Natural killer cell treated with Interleukin-12 subunit alpha and Interleukin-12 subunit beta and Interleukin-15 and Interleukin-18, amount 100 ng/mL, for 72 hours (primary cell): ENCODE measurements at regions not wholly inside any gene's neighbourhood (a gene's known extent, or its start where the extent isn't known, plus 50 kb on each side); places are given as distances from the start of the nearest gene placed in this dataset.

Source experiments
- ATAC-seq, 2 donors: fragments of 150-1000 bp; cut with Tn5 transposase in 1 of 2; sonication (Bioruptor Pico), chemical (Tn5 transposase) in 1 of 2; 2 replicates each; pipeline ENCODE4 v1.10.0; 2021
- DNase-seq: peaks from one replicate; pipeline ENCODE4 v3.0.0; 2022; ENCODE audit warnings: low spot score
- H3K27ac Mint-ChIP-seq, 2 donors: 1 replicate in 1 of 2; 2 replicates in 1 of 2; pipeline ENCODE4 v1.8.0; 2022; ENCODE audit warnings: mixed read lengths in 2 of 2, mild to moderate bottlenecking in 1 of 2, moderate library complexity in 1 of 2
- H3K27me3 Mint-ChIP-seq, 2 donors: 1 replicate in 1 of 2; 2 replicates in 1 of 2; pipeline ENCODE4 v1.8.0; 2022; ENCODE audit warnings: mixed read lengths in 2 of 2
- H3K36me3 Mint-ChIP-seq: one replicate; pipeline ENCODE4 v1.8.0; 2022; ENCODE audit warnings: mixed read lengths
- H3K4me1 Mint-ChIP-seq, 2 donors: 1 replicate in 1 of 2; 2 replicates in 1 of 2; pipeline ENCODE4 v1.8.0; 2022; ENCODE audit warnings: low read depth in 2 of 2, mixed read lengths in 2 of 2, mild to moderate bottlenecking in 1 of 2
- H3K4me3 Mint-ChIP-seq: one replicate; pipeline ENCODE4 v1.8.0; 2022; ENCODE audit warnings: mixed read lengths
- H3K9me3 Mint-ChIP-seq: 2 replicates; pipeline ENCODE4 v1.8.0; 2022; ENCODE audit warnings: mixed read lengths

DNA sequence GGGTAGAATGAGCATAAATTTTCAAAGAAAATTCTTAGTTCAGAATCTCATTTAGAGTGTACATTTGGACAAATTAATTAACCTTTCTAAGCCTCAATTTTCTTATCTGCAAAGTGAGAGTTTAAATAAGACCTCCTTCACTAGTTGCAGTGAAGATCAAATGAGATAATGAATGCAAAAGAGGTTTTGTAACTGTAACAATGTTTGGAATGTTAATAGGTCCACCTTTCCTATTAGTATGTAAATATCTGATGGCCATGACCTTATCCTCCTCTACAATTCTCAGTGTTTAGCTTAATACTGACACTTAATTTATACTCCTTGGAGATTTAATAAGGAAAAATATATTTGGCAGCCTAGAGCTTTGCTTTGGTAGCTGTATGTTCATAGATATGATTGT, 138.8 kb downstream of the GABRG1 start:
- no peak overlapping the region for H3K4me3 Mint-ChIP-seq
- H3K36me3 Mint-ChIP-seq: no peaks in the 10 kb centered on the region
- H3K9me3 Mint-ChIP-seq: peaks cover 16% of the 10 kb centered on the region
- no peak for ATAC-seq
- no peak for DNase-seq
- H3K27ac Mint-ChIP-seq: no peak overlapping the region
- H3K27me3 Mint-ChIP-seq: no peaks in the 10 kb centered on the region
- H3K4me1 Mint-ChIP-seq: no peaks in the 10 kb centered on the region

DNA sequence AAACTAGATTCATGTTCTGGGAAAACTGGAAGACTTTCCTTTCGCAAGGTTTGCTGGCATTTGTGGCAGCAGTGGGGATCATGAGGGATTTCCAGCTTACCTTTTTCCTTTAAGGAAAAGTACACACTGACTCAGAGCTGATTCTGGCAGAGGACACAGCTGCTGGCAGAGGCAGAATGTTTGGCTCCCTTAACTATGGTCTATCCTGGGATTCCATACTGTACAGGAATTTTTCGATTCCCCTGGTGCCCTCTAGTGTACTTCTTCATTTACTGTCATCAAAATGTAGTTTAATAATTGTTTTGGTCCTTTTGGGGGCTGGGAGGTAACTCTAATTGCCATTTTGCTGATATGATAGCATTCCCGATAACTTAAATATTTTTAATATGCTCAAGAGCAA, 152.7 kb downstream of the GABRG1 start:
- H3K4me1 Mint-ChIP-seq: no peaks in the 10 kb centered on the region
- ATAC-seq (no peak), DNase-seq (no peak)
- H3K36me3 Mint-ChIP-seq: peaks cover 6% of the 10 kb centered on the region
- H3K27ac Mint-ChIP-seq: no peak overlapping the region
- no peaks in the 10 kb centered on the region for H3K27me3 Mint-ChIP-seq
- no peak overlapping the region for H3K4me3 Mint-ChIP-seq
- H3K9me3 Mint-ChIP-seq: peaks cover 15% of the 10 kb centered on the region

DNA sequence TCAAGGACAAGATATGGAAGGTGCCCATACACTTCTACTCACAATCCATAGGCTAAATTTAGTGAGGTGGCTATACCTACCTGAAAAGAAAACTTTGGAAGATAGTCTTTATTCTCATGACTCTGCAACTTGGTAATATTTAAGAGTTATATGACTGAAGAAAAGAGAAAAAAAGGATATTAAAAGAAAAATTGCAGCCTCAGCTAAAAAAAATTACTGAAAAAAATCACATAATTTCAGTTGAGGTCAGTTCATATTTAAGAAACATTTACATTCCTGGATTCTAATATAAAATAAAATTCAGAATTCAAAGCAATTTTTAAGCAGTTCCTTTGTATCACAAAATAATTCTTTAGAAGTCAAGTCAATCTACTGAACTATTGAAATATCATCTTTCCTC, 166.5 kb downstream of the GABRG1 start:
- no peak for ATAC-seq
- H3K27me3 Mint-ChIP-seq: no peaks in the 10 kb centered on the region
- H3K4me1 Mint-ChIP-seq: no peaks in the 10 kb centered on the region
- DNase-seq: no peak
- H3K27ac Mint-ChIP-seq: no peak overlapping the region
- no peak overlapping the region for H3K4me3 Mint-ChIP-seq
- H3K9me3 Mint-ChIP-seq: peaks cover 19% of the 10 kb centered on the region
- H3K36me3 Mint-ChIP-seq: peaks cover 4% of the 10 kb centered on the region

DNA sequence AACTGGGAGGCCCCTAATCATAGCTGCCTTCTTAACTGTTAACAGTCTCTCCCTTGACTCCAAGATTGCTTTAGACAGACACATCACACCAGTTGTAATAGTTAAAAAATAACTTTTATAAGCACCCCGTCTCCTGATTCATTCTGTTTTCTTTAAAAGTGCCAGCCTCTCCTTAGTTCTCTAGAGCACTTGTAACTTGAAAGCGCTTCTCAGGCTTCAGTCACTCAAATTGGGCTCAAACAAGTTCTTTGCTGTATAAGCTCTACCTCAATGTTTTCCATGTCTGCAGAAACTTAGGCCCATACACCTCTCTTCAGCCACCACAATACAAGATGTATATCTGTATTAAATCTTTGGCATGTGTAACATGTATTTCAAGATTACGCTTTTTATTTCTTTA, 169.6 kb downstream of the GABRG1 start:
- ATAC-seq: no peak
- Mint-ChIP-seq H3K36me3 (no peaks in the 10 kb centered on the region), H3K4me1 (no peaks in the 10 kb centered on the region), H3K27me3 (no peaks in the 10 kb centered on the region), H3K27ac (no peak overlapping the region), H3K9me3 (peaks cover 8% of the 10 kb centered on the region), H3K4me3 (no peak overlapping the region)
- no peak for DNase-seq

GRCh38 chr4:45951153-45951552, 172.7 kb downstream of the GABRG1 start:
- Mint-ChIP-seq H3K4me1 (no peaks in the 10 kb centered on the region), H3K27me3 (no peaks in the 10 kb centered on the region), H3K36me3 (peaks cover 8% of the 10 kb centered on the region), H3K4me3 (no peak overlapping the region), H3K27ac (no peak overlapping the region), H3K9me3 (peaks cover 15% of the 10 kb centered on the region)
- DNase-seq: no peak
- no peak for ATAC-seq

DNA sequence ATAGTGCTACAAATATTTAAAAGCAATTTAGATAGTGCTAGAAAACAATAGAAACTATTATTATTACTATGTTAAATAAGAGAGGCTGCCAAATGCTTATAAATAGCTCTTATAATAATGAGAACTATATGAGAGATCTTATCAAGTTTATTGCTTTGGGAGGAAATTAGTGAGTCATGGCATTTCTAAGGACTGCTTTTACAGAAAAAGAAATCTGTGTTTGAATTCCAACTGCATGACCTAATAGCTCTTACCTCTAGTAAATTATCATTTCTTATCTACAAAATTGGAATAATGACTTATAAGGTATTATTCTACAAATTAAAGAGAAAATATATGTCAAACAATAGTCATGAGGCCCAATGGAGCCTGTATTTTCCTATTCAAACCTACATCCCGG, 177.2 kb downstream of the GABRG1 start:
- Mint-ChIP-seq H3K9me3 (peaks cover 10% of the 10 kb centered on the region), H3K27me3 (no peaks in the 10 kb centered on the region), H3K36me3 (peaks cover 8% of the 10 kb centered on the region), H3K27ac (no peak overlapping the region), H3K4me3 (no peak overlapping the region), H3K4me1 (no peaks in the 10 kb centered on the region)
- ATAC-seq (no peak), DNase-seq (no peak)

DNA sequence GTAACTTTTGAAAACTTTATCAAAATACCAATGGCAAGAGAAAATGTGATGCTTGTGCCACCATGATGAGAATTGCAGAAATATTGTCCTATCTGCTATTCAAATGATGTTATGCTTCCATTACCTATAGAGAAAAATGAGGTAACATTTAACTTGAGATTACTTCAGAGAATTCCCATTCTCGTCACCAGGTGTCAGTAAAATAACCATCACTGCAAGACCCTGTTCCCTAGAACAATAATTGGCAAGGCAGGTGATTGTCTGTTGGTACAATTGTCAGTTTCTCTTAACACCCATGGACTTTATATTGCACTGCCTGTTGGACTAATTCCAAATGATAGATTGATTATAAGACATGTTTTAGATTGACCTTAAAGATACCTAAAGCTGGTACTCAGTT, 179.9 kb downstream of the GABRG1 start:
- Mint-ChIP-seq H3K27me3 (no peaks in the 10 kb centered on the region), H3K27ac (no peak overlapping the region), H3K4me1 (no peaks in the 10 kb centered on the region), H3K9me3 (peaks cover 22% of the 10 kb centered on the region), H3K36me3 (peaks cover 8% of the 10 kb centered on the region), H3K4me3 (no peak overlapping the region)
- DNase-seq (no peak), ATAC-seq (no peak)

GRCh38 chr4:45939056-45939455, 184.8 kb downstream of the GABRG1 start:
- DNase-seq (no peak), ATAC-seq (no peak)
- Mint-ChIP-seq H3K27me3 (no peaks in the 10 kb centered on the region), H3K36me3 (no peaks in the 10 kb centered on the region), H3K27ac (no peak overlapping the region), H3K4me1 (no peaks in the 10 kb centered on the region), H3K9me3 (peaks cover 12% of the 10 kb centered on the region), H3K4me3 (no peak overlapping the region)

DNA sequence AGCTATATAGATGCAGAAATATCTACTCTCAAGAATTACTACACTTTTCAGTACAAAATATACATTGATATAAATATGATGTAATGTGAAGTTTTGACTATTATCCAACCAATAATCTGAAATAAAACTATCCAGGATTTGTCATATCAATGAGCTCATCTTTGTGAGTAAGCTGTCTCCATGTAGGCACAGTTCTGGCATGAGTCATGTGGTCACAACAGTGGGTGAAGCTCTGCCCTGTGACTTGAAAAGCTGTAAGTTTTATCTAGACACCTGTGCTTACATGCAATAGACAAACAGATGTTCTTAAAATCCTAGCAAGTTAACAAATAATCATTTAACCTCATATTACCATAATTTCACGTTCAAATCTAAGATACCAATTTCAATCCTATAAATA, 192.7 kb downstream of the GABRG1 start:
- no peaks in the 10 kb centered on the region for H3K36me3 Mint-ChIP-seq
- no peak overlapping the region for H3K27ac Mint-ChIP-seq
- ATAC-seq (no peak), DNase-seq (no peak)
- peaks cover 3% of the 10 kb centered on the region for H3K9me3 Mint-ChIP-seq
- H3K4me3 Mint-ChIP-seq: no peak overlapping the region
- H3K27me3 Mint-ChIP-seq: no peaks in the 10 kb centered on the region
- H3K4me1 Mint-ChIP-seq: no peaks in the 10 kb centered on the region

- ATAC-seq (no peak), DNase-seq (no peak)
- Mint-ChIP-seq H3K4me3 (no peak overlapping the region), H3K36me3 (no peaks in the 10 kb centered on the region), H3K27me3 (no peaks in the 10 kb centered on the region), H3K27ac (no peak overlapping the region), H3K9me3 (peaks cover 12% of the 10 kb centered on the region), H3K4me1 (no peaks in the 10 kb centered on the region)
Measured at GRCh38 chr4:45927641-45928040, 196.2 kb downstream of the GABRG1 start.

- Mint-ChIP-seq H3K4me3 (no peak overlapping the region), H3K4me1 (no peaks in the 10 kb centered on the region), H3K36me3 (no peaks in the 10 kb centered on the region), H3K27ac (no peak overlapping the region), H3K27me3 (no peaks in the 10 kb centered on the region), H3K9me3 (peaks cover 12% of the 10 kb centered on the region)
- ATAC-seq (no peak), DNase-seq (no peak)
Measured at GRCh38 chr4:45925809-45926208, 198.0 kb downstream of the GABRG1 start.

- peaks cover 6% of the 10 kb centered on the region for H3K36me3 Mint-ChIP-seq
- no peaks in the 10 kb centered on the region for H3K4me1 Mint-ChIP-seq
- DNase-seq: no peak
- H3K27me3 Mint-ChIP-seq: no peaks in the 10 kb centered on the region
- peaks cover 18% of the 10 kb centered on the region for H3K9me3 Mint-ChIP-seq
- no peak for ATAC-seq
- no peak overlapping the region for H3K27ac Mint-ChIP-seq
- no peak overlapping the region for H3K4me3 Mint-ChIP-seq
Measured at GRCh38 chr4:45920861-45921260, 203.0 kb downstream of the GABRG1 start.

DNA sequence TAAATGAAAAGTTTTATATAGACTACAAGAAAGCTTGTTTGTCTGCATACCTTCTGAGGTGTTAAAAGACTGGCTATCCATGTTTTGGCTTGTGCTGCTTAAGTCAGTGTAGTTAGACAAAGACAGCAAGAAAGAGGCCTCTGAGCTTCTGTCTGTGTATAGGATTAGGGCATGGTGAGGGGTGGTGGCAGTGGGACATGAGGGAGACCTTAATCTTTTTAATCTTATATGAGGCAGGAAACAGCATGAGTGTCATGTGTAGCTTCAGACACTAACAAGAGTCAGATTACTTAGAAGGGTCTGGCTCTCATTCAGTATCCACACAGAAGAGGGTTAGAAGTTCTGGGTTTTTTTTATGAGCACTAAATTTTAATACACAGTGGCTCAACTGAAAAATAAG, 213.3 kb downstream of the GABRG1 start:
- Mint-ChIP-seq H3K4me3 (no peak overlapping the region), H3K27me3 (no peaks in the 10 kb centered on the region), H3K4me1 (no peaks in the 10 kb centered on the region), H3K27ac (no peak overlapping the region), H3K9me3 (peaks cover 8% of the 10 kb centered on the region), H3K36me3 (no peaks in the 10 kb centered on the region)
- DNase-seq (no peak), ATAC-seq (no peak)

GRCh38 chr4:45897946-45898585, 225.8 kb downstream of the GABRG1 start:
- Mint-ChIP-seq H3K36me3 (no peaks in the 10 kb centered on the region), H3K27me3 (no peaks in the 10 kb centered on the region), H3K9me3 (peaks cover 3% of the 10 kb centered on the region), H3K4me1 (no peaks in the 10 kb centered on the region), H3K4me3 (no peak overlapping the region), H3K27ac (no peak overlapping the region)
- ATAC-seq (no peak), DNase-seq (no peak)

GRCh38 chr4:45883421-45883820, 240.4 kb downstream of the GABRG1 start:
- H3K36me3 Mint-ChIP-seq: peaks cover 14% of the 10 kb centered on the region
- no peaks in the 10 kb centered on the region for H3K4me1 Mint-ChIP-seq
- peaks cover 20% of the 10 kb centered on the region for H3K9me3 Mint-ChIP-seq
- DNase-seq: no peak
- no peak overlapping the region for H3K4me3 Mint-ChIP-seq
- no peaks in the 10 kb centered on the region for H3K27me3 Mint-ChIP-seq
- no peak overlapping the region for H3K27ac Mint-ChIP-seq
- ATAC-seq: no peak
